CD8-positive, alpha-beta memory T cell (primary cell): ENCODE measurements at regions not wholly inside any gene's neighbourhood (a gene's known extent, or its start where the extent isn't known, plus 50 kb on each side); places are given as distances from the start of the nearest gene placed in this dataset.
A peak's percentile ranks its signal among the peaks of the same experiment; 100 is the strongest.

Experiments used
- CTCF ChIA-PET: fragments of 350-600 bp; sonication (Branson Sonifier 250); formaldehyde crosslinking; loops from one replicate; lab custom pipeline; 2021; ENCODE audit warnings: antibody characterized with exemption; lab: Charles Lee
- POLR2A ChIA-PET: fragments of 350-600 bp; sonication (Branson Sonifier 250); formaldehyde crosslinking; loops from one replicate; lab custom pipeline; 2021; ENCODE audit warnings: antibody characterized with exemption; lab: Charles Lee
- DNase-seq, 5 donors: peaks; one replicate each; pipeline versions ENCODE4 v3.0.0 to v3.0.0-alpha.2; 2020 to 2022; ENCODE audit warnings: mixed read lengths in 1 of 5
- H3K27ac ChIP-seq: one replicate; pipeline ENCODE4 v1.7.0; 2013; ENCODE audit warnings: low read depth, mild to moderate bottlenecking, low read length, moderate library complexity
- H3K27me3 ChIP-seq: 2 replicates; pipeline ENCODE4 v1.7.0; 2013; ENCODE audit warnings: low read length, mild to moderate bottlenecking; ENCODE audit not compliant: insufficient read depth, poor library complexity, severe bottlenecking
- H3K36me3 ChIP-seq: 2 replicates; pipeline ENCODE4 v1.7.0; 2013; ENCODE audit warnings: mild to moderate bottlenecking, low read length, moderate library complexity; ENCODE audit not compliant: insufficient read depth
- H3K4me1 ChIP-seq: 2 replicates; pipeline ENCODE4 v1.7.0; 2013; ENCODE audit warnings: mild to moderate bottlenecking, low read length, moderate library complexity; ENCODE audit not compliant: insufficient read depth
- H3K4me3 ChIP-seq: 2 replicates; pipeline ENCODE4 v1.7.0; 2013; ENCODE audit warnings: mild to moderate bottlenecking, low read length
- H3K9me3 ChIP-seq: 2 replicates; pipeline ENCODE4 v1.7.0; 2013; ENCODE audit warnings: mild to moderate bottlenecking, low read length
- H3K27ac Mint-ChIP-seq, 8 donors: one replicate each; pipeline ENCODE4 v1.8.0; 2020 to 2021; ENCODE audit warnings: mixed read lengths in 8 of 8, mild to moderate bottlenecking in 6 of 8, inconsistent platforms in 3 of 8, moderate library complexity in 3 of 8
- H3K27me3 Mint-ChIP-seq, 2 donors: one replicate each; pipeline ENCODE4 v1.8.0; 2020 to 2021; ENCODE audit warnings: mixed read lengths in 2 of 2, mild to moderate bottlenecking in 1 of 2, moderate library complexity in 1 of 2
- H3K36me3 Mint-ChIP-seq, 3 donors: one replicate each; pipeline ENCODE4 v1.8.0; 2020 to 2021; ENCODE audit warnings: mixed read lengths in 3 of 3, inconsistent platforms in 1 of 3, mild to moderate bottlenecking in 1 of 3
- H3K4me1 Mint-ChIP-seq, 3 donors: one replicate each; pipeline ENCODE4 v1.8.0; 2020 to 2021; ENCODE audit warnings: mixed read lengths in 3 of 3, inconsistent platforms in 1 of 3, mild to moderate bottlenecking in 1 of 3
- H3K4me3 Mint-ChIP-seq, 7 donors: one replicate each; pipeline ENCODE4 v1.8.0; 2020 to 2021; ENCODE audit warnings: mixed read lengths in 7 of 7, mild to moderate bottlenecking in 6 of 7, moderate library complexity in 4 of 7, inconsistent platforms in 2 of 7
- H3K9me3 Mint-ChIP-seq, 5 donors: one replicate each; pipeline ENCODE4 v1.8.0; 2020 to 2022; ENCODE audit warnings: mixed read lengths in 5 of 5, mild to moderate bottlenecking in 3 of 5, moderate library complexity in 2 of 5, inconsistent platforms in 1 of 5

DNA sequence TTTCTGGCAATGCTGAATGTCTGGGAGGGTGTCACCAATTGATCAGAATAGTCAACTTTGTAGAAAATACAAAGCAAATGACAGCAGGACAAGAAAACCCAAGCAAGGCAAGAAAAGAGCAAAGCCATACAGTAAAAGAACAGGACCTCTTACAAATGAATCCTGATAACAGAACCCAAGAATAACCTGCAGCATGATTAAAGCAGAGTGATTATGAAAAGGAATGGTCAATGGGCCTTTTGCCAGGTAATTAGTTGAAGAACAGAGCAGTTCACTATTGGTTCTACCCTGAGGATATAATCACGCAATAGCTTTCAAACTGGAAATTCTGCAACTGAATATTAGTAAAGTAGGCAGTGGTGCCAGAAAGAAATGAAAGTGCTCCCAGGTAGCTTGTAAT lies 319.8 kb downstream of the FRK start:
- CTCF ChIA-PET: no interaction called here
- Histone ChIP-seq H3K4me1 (no peaks in the 10 kb centered on the region), H3K4me3 (no peak overlapping the region), H3K9me3 (no peaks in the 10 kb centered on the region), H3K36me3 (no peaks in the 10 kb centered on the region), H3K27ac (no peak overlapping the region), H3K27me3 (no peaks in the 10 kb centered on the region)
- Mint-ChIP-seq H3K9me3 (peaks cover 2 to 13% (median 8%) of the 10 kb centered on the region in 5 donors), H3K4me1 (no peaks in the 10 kb centered on the region), H3K27ac (no peak overlapping the region), H3K27me3 (peaks cover 0 to 1% of the 10 kb centered on the region in 2 donors), H3K4me3 (no peak overlapping the region), H3K36me3 (no peaks in the 10 kb centered on the region)
- POLR2A ChIA-PET: no interaction called here
- no peak for DNase-seq

DNA sequence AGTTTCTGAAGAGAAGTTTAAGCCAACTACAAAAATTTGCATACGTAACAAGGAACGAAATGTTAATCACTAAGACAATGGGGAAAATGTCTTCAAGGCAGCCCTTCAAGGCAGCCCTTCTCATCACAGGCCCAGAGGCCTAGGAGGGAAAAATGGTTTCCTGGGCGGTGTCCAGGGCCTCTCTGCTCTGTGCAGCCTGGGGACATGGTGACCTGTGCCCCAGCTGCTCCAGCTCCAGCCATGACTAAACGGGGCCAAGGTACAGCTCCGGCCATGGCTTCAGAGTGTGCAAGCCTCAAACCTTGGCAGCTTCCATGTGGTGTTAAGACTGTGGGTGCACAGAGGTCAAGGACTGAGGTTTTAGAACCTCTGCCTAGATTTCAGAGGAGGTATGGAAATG lies 325.1 kb downstream of the FRK start:
- H3K4me3 Mint-ChIP-seq: no peak overlapping the region
- POLR2A ChIA-PET: no interaction called here

DNA sequence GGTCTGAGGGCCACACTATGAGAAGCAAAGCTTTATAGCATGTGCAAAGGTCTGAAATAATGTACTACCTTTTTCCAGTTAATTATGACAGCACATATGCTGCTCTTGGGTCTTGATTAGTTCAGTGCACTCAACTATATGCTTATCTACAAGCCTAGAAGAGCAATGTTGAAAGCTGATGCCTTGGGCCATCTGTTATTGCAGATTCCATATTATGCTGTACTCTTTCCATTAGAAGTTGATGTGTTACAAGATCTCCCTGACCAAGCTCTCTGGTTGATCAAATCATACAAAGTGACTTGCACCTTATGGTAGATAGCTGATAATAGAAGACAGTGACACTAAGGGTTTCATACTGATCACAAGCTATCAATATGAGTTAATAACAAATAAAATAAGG lies 327.3 kb downstream of the FRK start:
- Mint-ChIP-seq H3K36me3 (no peaks in the 10 kb centered on the region), H3K4me3 (no peak overlapping the region), H3K27ac (no peak overlapping the region), H3K9me3 (peaks cover 3 to 12% (median 8%) of the 10 kb centered on the region in 5 donors), H3K27me3 (no peaks in the 10 kb centered on the region), H3K4me1 (no peaks in the 10 kb centered on the region)
- H3K27ac ChIP-seq: no peak overlapping the region
- no peaks in the 10 kb centered on the region for H3K27me3 ChIP-seq
- no peaks in the 10 kb centered on the region for H3K4me1 ChIP-seq
- no peak for DNase-seq
- CTCF ChIA-PET: no interaction called here
- H3K9me3 ChIP-seq: no peaks in the 10 kb centered on the region
- H3K4me3 ChIP-seq: no peak overlapping the region
- H3K36me3 ChIP-seq: no peaks in the 10 kb centered on the region
- POLR2A ChIA-PET: no interaction called here

More for the DNA sequence above, 325.1 kb downstream of the FRK start:
- Mint-ChIP-seq H3K36me3 (no peaks in the 10 kb centered on the region), H3K9me3 (peaks cover under 1 to 17% (median 6%) of the 10 kb centered on the region in 5 donors), H3K27me3 (no peaks in the 10 kb centered on the region), H3K4me1 (no peaks in the 10 kb centered on the region), H3K27ac (no peak overlapping the region)
- CTCF ChIA-PET: no interaction called here
- no peak overlapping the region for H3K4me3 ChIP-seq
- no peaks in the 10 kb centered on the region for H3K9me3 ChIP-seq
- DNase-seq: no peak
- H3K27ac ChIP-seq: no peak overlapping the region
- H3K4me1 ChIP-seq: no peaks in the 10 kb centered on the region
- no peaks in the 10 kb centered on the region for H3K27me3 ChIP-seq
- no peaks in the 10 kb centered on the region for H3K36me3 ChIP-seq

DNA sequence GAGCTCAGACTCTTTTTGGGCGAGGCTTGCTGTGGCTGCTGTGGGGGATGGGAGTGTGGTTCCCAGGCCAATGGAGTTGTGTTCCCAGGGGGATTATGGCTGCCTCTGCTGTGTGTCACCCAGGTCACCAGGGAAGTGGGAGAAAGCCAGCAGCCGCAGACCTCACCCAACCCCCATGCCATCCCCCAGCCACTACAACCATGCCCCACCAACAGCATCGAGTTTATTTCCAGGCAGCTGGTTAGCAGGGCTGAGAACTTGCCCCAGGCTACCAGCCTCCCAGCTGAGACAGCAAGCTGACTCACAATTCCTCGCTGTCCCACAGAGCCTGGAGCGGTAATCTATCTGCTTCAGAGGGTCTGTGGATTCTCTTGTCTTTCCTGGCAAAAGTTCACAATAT lies 331.7 kb downstream of the FRK start:
- Histone ChIP-seq H3K9me3 (no peaks in the 10 kb centered on the region), H3K27ac (no peak overlapping the region), H3K4me3 (no peak overlapping the region), H3K27me3 (no peaks in the 10 kb centered on the region), H3K36me3 (no peaks in the 10 kb centered on the region), H3K4me1 (no peaks in the 10 kb centered on the region)
- Mint-ChIP-seq H3K27me3 (no peaks in the 10 kb centered on the region), H3K36me3 (no peaks in the 10 kb centered on the region), H3K4me3 (no peak overlapping the region), H3K27ac (no peak overlapping the region), H3K4me1 (no peaks in the 10 kb centered on the region), H3K9me3 (peaks cover 1 to 9% (median 7%) of the 10 kb centered on the region in 5 donors)
- ChIA-PET POLR2A (no interaction called here), CTCF (no interaction called here)
- DNase-seq: no peak

DNA sequence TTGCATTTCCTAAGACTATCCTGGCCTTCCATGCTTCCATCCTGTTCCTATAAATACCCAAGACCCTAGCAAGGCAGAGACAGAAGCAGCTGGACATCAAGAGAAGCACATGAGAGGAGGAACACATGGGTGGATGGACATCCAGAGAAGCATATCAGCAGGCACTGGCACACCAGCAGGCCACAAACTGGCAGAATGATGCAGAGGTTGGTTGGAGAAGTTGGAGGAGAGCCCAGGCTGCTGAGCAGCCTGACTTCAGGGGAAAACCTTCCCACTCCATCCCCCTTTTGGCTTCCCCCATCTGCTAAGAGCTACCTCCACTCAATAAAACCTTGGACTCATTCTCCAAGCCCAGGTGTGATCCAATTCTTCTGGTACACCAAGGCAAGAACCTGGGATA lies 332.5 kb downstream of the FRK start:
- H3K4me1 Mint-ChIP-seq: no peaks in the 10 kb centered on the region
- H3K36me3 ChIP-seq: no peaks in the 10 kb centered on the region
- no peak overlapping the region for H3K27ac ChIP-seq
- H3K4me1 ChIP-seq: no peaks in the 10 kb centered on the region
- H3K27me3 ChIP-seq: no peaks in the 10 kb centered on the region
- no peak overlapping the region for H3K4me3 Mint-ChIP-seq
- H3K9me3 Mint-ChIP-seq: peaks cover 2 to 10% (median 7%) of the 10 kb centered on the region in 5 donors
- no peaks in the 10 kb centered on the region for H3K36me3 Mint-ChIP-seq
- no peak for DNase-seq
- no peaks in the 10 kb centered on the region for H3K9me3 ChIP-seq
- no peak overlapping the region for H3K4me3 ChIP-seq
- H3K27ac Mint-ChIP-seq: no peak overlapping the region
- ChIA-PET POLR2A (no interaction called here), CTCF (no interaction called here)
- no peaks in the 10 kb centered on the region for H3K27me3 Mint-ChIP-seq

DNA sequence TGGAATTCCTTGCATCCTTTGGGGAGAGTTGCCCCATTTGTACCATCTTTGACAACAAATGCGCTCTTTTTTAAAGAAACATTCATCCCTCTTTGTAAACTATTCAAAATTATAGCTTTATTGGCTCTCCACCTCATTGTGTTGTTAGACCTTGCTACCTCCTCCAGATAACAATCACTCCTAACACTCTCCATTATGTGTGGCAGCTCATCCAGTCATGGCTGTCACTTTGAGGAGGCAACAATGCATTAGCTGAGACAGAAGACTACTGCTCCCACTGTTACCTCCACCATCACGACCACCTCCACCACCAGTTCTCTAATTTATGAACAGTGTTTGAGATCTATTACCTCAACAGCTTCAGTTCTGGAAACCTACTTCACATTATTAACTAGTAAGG lies 339.1 kb downstream of the FRK start:
- H3K4me3 ChIP-seq: no peak overlapping the region
- no peak overlapping the region for H3K4me3 Mint-ChIP-seq
- no peaks in the 10 kb centered on the region for H3K4me1 Mint-ChIP-seq
- DNase-seq: no peak
- no peaks in the 10 kb centered on the region for H3K27me3 Mint-ChIP-seq
- H3K9me3 ChIP-seq: no peaks in the 10 kb centered on the region
- H3K36me3 ChIP-seq: no peaks in the 10 kb centered on the region
- CTCF ChIA-PET: no interaction called here
- POLR2A ChIA-PET: no interaction called here
- peaks cover 0 to 5% (median 2%) of the 10 kb centered on the region in 5 donors for H3K9me3 Mint-ChIP-seq
- H3K4me1 ChIP-seq: no peaks in the 10 kb centered on the region
- peak overlapping the region in 1 of 8 donors; percentile 56 for H3K27ac Mint-ChIP-seq
- no peaks in the 10 kb centered on the region for H3K36me3 Mint-ChIP-seq
- no peak overlapping the region for H3K27ac ChIP-seq
- H3K27me3 ChIP-seq: no peaks in the 10 kb centered on the region

DNA sequence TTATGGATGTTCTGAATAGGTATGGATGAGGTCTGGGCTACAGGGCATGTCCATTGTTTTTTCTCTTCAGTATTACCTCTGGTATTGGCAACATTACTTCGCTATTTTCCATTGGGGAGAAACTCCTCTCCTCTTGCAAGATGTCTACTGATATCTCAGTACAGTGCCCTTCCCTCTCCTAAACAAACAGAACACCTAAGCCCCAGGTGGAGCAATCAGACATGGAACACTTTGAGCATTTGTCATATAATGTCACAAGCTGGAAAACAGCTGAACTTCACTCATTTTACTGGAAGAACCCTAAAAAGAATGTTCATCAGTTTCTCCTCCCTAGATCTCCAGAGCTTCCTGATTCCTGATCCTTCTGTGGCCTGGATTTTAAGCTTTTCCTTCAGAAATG lies 339.8 kb downstream of the FRK start:
- Histone ChIP-seq H3K36me3 (no peaks in the 10 kb centered on the region), H3K27me3 (no peaks in the 10 kb centered on the region), H3K4me1 (no peaks in the 10 kb centered on the region), H3K27ac (no peak overlapping the region), H3K4me3 (no peak overlapping the region), H3K9me3 (no peaks in the 10 kb centered on the region)
- H3K36me3 Mint-ChIP-seq: no peaks in the 10 kb centered on the region
- ChIA-PET CTCF (no interaction called here), POLR2A (no interaction called here)
- H3K9me3 Mint-ChIP-seq: peaks cover 0 to 5% (median 2%) of the 10 kb centered on the region in 5 donors
- H3K27me3 Mint-ChIP-seq: no peaks in the 10 kb centered on the region
- no peak for DNase-seq
- no peak overlapping the region for H3K4me3 Mint-ChIP-seq
- H3K4me1 Mint-ChIP-seq: no peaks in the 10 kb centered on the region
- no peak overlapping the region for H3K27ac Mint-ChIP-seq

DNA sequence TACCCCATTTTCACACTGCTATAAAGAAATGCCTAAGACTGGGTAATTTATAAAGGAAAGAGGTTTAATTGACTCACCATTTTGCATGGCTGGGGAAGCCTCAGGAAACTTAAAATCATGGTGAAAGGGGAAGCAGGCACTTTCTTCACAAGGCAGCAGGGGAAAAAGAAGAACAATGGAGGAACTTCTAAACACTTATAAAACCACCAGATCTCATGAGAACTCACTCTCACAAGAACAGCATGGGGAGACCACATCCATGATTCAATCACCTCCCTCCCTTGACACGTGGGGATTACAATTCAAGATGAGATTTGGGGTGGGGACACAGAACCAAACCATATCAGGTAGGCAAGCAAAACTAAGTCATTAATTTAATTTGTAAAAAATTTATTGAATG lies 343.2 kb downstream of the FRK start:
- no peaks in the 10 kb centered on the region for H3K4me1 ChIP-seq
- CTCF ChIA-PET: no interaction called here

DNA sequence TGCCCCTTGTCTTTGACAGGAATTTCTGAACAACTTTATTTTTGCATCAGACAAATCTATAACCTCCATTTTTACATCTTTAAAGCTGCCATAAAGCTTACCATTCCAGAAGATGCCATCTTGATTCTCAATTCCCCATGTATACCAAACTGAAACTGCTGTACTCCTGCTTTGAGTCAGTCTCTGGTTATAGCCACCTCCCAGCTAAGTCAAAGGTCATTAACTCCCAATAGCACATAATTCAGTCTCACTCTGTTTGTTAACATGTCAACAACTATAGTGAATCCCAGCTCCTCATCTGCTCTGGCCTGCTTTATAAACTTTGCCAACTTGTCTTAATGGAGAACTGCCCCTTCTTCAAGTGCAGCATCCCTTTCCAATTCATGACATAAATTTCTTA lies 343.6 kb downstream of the FRK start:
- no peak for DNase-seq
- ChIA-PET POLR2A (no interaction called here), CTCF (no interaction called here)
- H3K36me3 Mint-ChIP-seq: no peaks in the 10 kb centered on the region
- no peaks in the 10 kb centered on the region for H3K9me3 ChIP-seq
- no peaks in the 10 kb centered on the region for H3K27me3 Mint-ChIP-seq
- peaks cover 0 to 5% (median 0%) of the 10 kb centered on the region in 5 donors for H3K9me3 Mint-ChIP-seq
- no peaks in the 10 kb centered on the region for H3K4me1 Mint-ChIP-seq
- H3K4me1 ChIP-seq: no peaks in the 10 kb centered on the region
- no peaks in the 10 kb centered on the region for H3K27me3 ChIP-seq
- no peak overlapping the region for H3K27ac Mint-ChIP-seq
- H3K36me3 ChIP-seq: no peaks in the 10 kb centered on the region
- H3K4me3 Mint-ChIP-seq: no peak overlapping the region
- no peak overlapping the region for H3K4me3 ChIP-seq
- no peak overlapping the region for H3K27ac ChIP-seq

More for the DNA sequence above, 343.2 kb downstream of the FRK start:
- Histone ChIP-seq H3K4me3 (no peak overlapping the region), H3K27ac (no peak overlapping the region), H3K36me3 (no peaks in the 10 kb centered on the region), H3K27me3 (no peaks in the 10 kb centered on the region), H3K9me3 (no peaks in the 10 kb centered on the region)
- peaks cover 0 to 5% (median 0%) of the 10 kb centered on the region in 5 donors for H3K9me3 Mint-ChIP-seq
- H3K27me3 Mint-ChIP-seq: no peaks in the 10 kb centered on the region
- H3K36me3 Mint-ChIP-seq: no peaks in the 10 kb centered on the region
- no peak overlapping the region for H3K4me3 Mint-ChIP-seq
- DNase-seq: no peak
- POLR2A ChIA-PET: no interaction called here
- H3K27ac Mint-ChIP-seq: no peak overlapping the region
- no peaks in the 10 kb centered on the region for H3K4me1 Mint-ChIP-seq
